ENCODE measurements at regions not wholly inside any gene's neighbourhood (a gene's known extent, or its start where the extent isn't known, plus 50 kb on each side); places are given as distances from the start of the nearest gene placed in this dataset.
"Not testable (repeated sequence)": the region's sequence is repeated elsewhere in the genome, so short reads cannot be mapped to it uniquely, and the experiment has no call there.

GRCh38 chr17:21549107-21549687 lies 143.1 kb upstream of the KCNJ18 start:
- WGBS, 2 donors = no CpG with 5 or more reads among the region's 1 CpG
- no peak overlapping the region for H3K27ac ChIP-seq
- H3K4me3 ChIP-seq = no peak overlapping the region

DNA sequence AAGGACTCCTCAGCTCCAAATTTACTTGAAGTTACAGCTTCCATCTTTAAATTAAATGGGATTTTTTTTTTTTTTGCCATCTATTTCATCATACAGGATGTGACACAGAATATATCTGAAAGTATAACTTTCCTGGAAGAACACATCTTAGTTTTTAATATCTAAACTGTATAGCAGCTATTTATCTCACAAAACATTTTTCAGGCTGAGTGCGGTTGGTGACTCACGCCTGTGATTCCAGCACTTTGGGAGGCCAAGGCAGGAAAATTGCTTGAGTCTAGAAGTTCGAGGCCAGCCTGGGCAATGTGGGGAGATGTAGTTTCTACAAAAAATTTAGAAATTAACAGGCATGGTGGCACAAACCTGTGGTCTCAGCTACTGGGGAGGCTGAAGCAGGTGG lies 142.3 kb upstream of the KCNJ18 start:
- H3K9me3 ChIP-seq; H3K36me3 ChIP-seq; H3K27ac ChIP-seq; intact Hi-C loops (cut with DNase I); DNase-seq: not testable (repeated sequence)
- WGBS, 2 donors = 86 to 97% methylated on average over 3 of the region's 3 CpGs
- H3K27me3 ChIP-seq = peaks cover 0 to 22% (median 0%) of the 10 kb centered on the region in 4 donors
- peak overlapping the region in 1 of 4 donors; percentile 79 for H3K4me3 ChIP-seq
- H3K4me1 ChIP-seq = peaks cover 0 to 36% (median 20%) of the 10 kb centered on the region in 3 donors

More at GRCh38 chr17:21549107-21549687, 143.1 kb upstream of the KCNJ18 start:
- peaks cover 0 to 36% (median 20%) of the 10 kb centered on the region in 3 donors for H3K4me1 ChIP-seq
- peaks cover 0 to 7% (median 0%) of the 10 kb centered on the region in 3 donors for H3K36me3 ChIP-seq
- TF ChIP-seq POLR2A (IDR thresholded peaks at IDR 0.05) (no peak), CTCF (IDR thresholded peaks at IDR 0.05) (no peak)
- peaks cover 0 to 19% (median 0%) of the 10 kb centered on the region in 4 donors for H3K27me3 ChIP-seq
- no peak for DNase-seq
- no peaks in the 10 kb centered on the region for H3K9me3 ChIP-seq
- intact Hi-C loops (cut with DNase I) = no loop called here

DNA sequence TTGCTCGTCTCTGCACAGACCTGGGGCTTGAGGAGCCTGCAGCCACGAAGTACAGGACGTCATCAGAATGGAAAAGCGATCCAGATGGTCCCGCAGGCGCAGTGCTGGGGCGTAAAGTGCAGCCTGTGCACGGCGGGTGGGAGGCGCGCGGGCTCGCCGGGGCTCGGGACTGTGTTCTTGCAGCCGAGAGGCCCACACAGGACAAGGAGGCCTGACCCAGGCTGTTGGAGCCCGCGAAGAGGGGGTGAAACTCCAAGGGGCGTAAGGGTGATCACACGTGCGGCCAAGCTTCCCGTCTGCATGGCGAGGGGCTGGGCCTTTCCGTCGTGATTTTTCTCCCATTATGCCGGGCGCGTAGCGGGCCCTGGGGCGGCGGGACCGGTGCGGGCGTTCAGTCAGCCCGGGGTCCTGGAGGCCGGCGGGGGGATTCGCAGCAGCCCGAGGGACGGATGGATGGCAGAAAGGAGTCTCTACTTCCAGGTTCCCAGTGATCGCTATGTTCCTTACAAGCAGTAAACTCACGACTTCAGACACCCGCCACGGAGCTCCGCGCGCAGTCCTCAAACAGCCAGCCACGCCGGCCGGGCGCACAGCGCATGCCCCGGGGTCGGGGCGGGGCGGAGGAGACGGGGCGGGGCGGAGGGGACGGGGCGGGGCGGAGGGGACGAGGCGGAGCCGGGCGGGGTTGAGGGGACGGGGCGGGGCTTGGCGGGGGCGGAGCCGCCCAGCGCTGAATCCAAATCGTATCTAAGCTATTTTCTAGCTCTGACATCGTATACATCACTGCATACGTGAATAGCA lies 141.0 kb upstream of the KCNJ18 start:
- WGBS, 2 donors = 1 to 3% methylated on average over 5 to 24 of the region's 75 CpGs
- peaks cover 0 to 36% (median 20%) of the 10 kb centered on the region in 3 donors for H3K4me1 ChIP-seq
- intact Hi-C loops (cut with DNase I) = no loop called here
- H3K9me3 ChIP-seq = no peaks in the 10 kb centered on the region
- TF ChIP-seq CTCF (IDR thresholded peaks at IDR 0.05) (no peak), POLR2A (IDR thresholded peaks at IDR 0.05) (peak in 2 of 4 donors; percentile 30 to 60)
- peak overlapping the region; percentile 56 to 79 (median 66) for H3K4me3 ChIP-seq
- DNase-seq = peak; percentile 15
- H3K27me3 ChIP-seq = peaks cover 0 to 30% (median 0%) of the 10 kb centered on the region in 4 donors
- H3K36me3 ChIP-seq = no peaks in the 10 kb centered on the region
- peak overlapping the region; percentile 71 to 90 (median 84) for H3K27ac ChIP-seq

- 85 to 91% methylated on average over 7 of the region's 7 CpGs for WGBS, 2 donors
- H3K4me3 ChIP-seq; H3K9me3 ChIP-seq; DNase-seq; H3K4me1 ChIP-seq; H3K27ac ChIP-seq; intact Hi-C loops (cut with DNase I); H3K36me3 ChIP-seq: not testable (repeated sequence)
- H3K27me3 ChIP-seq = peaks cover 0 to 14% (median 0%) of the 10 kb centered on the region in 4 donors
Measured at GRCh38 chr17:21558921-21559320, 133.4 kb upstream of the KCNJ18 start.

GRCh38 chr17:21564262-21564661 lies 128.1 kb upstream of the KCNJ18 start:
- TF ChIP-seq CTCF (IDR thresholded peaks at IDR 0.05) (no peak), POLR2A (IDR thresholded peaks at IDR 0.05) (no peak)
- intact Hi-C loops (cut with DNase I) = no loop called here
- Histone ChIP-seq H3K4me3 (no peak overlapping the region), H3K27me3 (peaks cover 0 to 3% (median 0%) of the 10 kb centered on the region in 4 donors), H3K36me3 (no peaks in the 10 kb centered on the region), H3K4me1 (no peaks in the 10 kb centered on the region), H3K27ac (no peak overlapping the region), H3K9me3 (no peaks in the 10 kb centered on the region)
- DNase-seq = no peak
- WGBS, 2 donors = 51 to 64% methylated on average over 3 of the region's 3 CpGs

GRCh38 chr17:21564757-21565156 lies 127.6 kb upstream of the KCNJ18 start:
- intact Hi-C loops (cut with DNase I); H3K9me3 ChIP-seq; H3K27ac ChIP-seq; H3K27me3 ChIP-seq; DNase-seq; H3K4me3 ChIP-seq; H3K4me1 ChIP-seq; H3K36me3 ChIP-seq: not testable (repeated sequence)
- WGBS, 2 donors = 83 to 87% methylated on average over 6 of the region's 6 CpGs

DNA sequence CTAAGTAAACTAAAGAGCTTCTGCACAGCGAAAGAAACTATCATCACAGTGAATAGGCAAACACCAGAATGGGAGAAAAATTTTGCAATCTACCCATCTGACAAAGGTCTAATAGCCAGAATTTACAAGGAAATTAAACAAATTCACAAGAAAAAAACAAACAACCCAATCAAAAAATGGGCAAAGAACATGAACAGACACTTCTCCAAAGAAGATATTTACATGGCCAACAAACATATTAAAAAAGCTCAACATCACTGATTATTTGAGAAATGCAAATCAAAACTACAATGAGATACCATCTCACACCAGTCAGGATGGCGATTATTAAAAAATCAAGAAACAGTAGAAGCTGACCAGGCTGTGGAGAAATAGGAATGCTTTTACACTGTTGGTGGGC lies 121.9 kb upstream of the KCNJ18 start:
- H3K4me3 ChIP-seq; H3K27ac ChIP-seq; H3K36me3 ChIP-seq; DNase-seq; H3K4me1 ChIP-seq; H3K9me3 ChIP-seq; intact Hi-C loops (cut with DNase I): not testable (repeated sequence)
- H3K27me3 ChIP-seq = peaks cover 0 to 11% (median 0%) of the 10 kb centered on the region in 4 donors
- WGBS, 2 donors = 50 to 67% methylated on average over 2 of the region's 2 CpGs

DNA sequence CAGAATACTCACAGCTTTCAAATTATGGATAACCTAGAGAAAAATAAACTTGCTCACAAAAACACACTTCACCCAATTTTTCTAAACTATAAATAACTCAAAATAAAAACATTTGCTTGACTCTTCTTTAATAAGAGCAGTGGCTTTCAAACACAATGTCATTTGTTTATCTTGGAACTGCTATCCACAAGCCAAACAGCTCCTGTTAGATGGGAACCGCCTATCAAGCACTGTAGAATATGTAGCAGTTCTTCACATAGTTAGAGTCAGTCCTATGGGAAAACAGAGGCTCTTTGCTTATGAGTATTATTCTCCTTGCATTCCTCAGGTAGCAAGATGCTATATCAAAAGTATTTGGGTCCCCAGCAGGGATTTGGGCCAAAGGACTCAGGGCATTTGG lies 120.2 kb upstream of the KCNJ18 start:
- H3K4me3 ChIP-seq; intact Hi-C loops (cut with DNase I); H3K36me3 ChIP-seq; H3K4me1 ChIP-seq; DNase-seq; H3K9me3 ChIP-seq; H3K27ac ChIP-seq: not testable (repeated sequence)
- WGBS, 2 donors = 44 to 60% methylated on average over 1 of the region's 1 CpG
- peaks cover 0 to 11% (median 0%) of the 10 kb centered on the region in 4 donors for H3K27me3 ChIP-seq

GRCh38 chr17:21573271-21573960 lies 118.9 kb upstream of the KCNJ18 start:
- H3K9me3 ChIP-seq; H3K36me3 ChIP-seq; DNase-seq; H3K27ac ChIP-seq; H3K4me1 ChIP-seq; intact Hi-C loops (cut with DNase I): not testable (repeated sequence)
- H3K27me3 ChIP-seq = peaks cover 0 to 11% (median 0%) of the 10 kb centered on the region in 4 donors
- peak overlapping the region in 3 of 4 donors; percentile 16 to 56 (median 45) for H3K4me3 ChIP-seq
- 80 to 86% methylated on average over 23 to 27 of the region's 36 CpGs for WGBS, 2 donors

All from esophagus squamous epithelium (tissue), 5 donors.